H9 (cell line): ENCODE measurements at regions not wholly inside any gene's neighbourhood (a gene's known extent, or its start where the extent isn't known, plus 50 kb on each side); places are given as distances from the start of the nearest gene placed in this dataset.
A peak's percentile ranks its signal among the peaks of the same experiment; 100 is the strongest.

ENCODE experiments used
- DNase-seq: peaks from one replicate; pipeline ENCODE4 v3.0.0-alpha.2; 2017
- H2AFZ ChIP-seq: one replicate; pipeline ENCODE4 v1.6.1; 2013; ENCODE audit warnings: mild to moderate bottlenecking, low read length, control low read depth, moderate library complexity
- H2AK5ac ChIP-seq: 2 replicates; pipeline ENCODE4 v1.6.1; 2013; ENCODE audit warnings: low read length, control low read depth, mixed read lengths; ENCODE audit not compliant: insufficient read length
- H2BK120ac ChIP-seq: one replicate; pipeline ENCODE4 v1.6.1; 2013; ENCODE audit warnings: low read depth, mild to moderate bottlenecking, low read length, control low read depth, inconsistent platforms; ENCODE audit not compliant: poor library complexity, severe bottlenecking
- H2BK12ac ChIP-seq: 2 replicates; pipeline ENCODE4 v1.6.1; 2013; ENCODE audit warnings: low read length, control low read depth, mixed read lengths, low read depth; ENCODE audit not compliant: insufficient read length
- H2BK15ac ChIP-seq: 2 replicates; pipeline ENCODE4 v1.6.1; 2013; ENCODE audit warnings: low read depth, low read length, control low read depth
- H2BK20ac ChIP-seq: one replicate; pipeline ENCODE4 v1.6.1; 2013; ENCODE audit warnings: low read depth, mild to moderate bottlenecking, low read length, control low read depth, inconsistent platforms; ENCODE audit not compliant: poor library complexity, severe bottlenecking
- H2BK5ac ChIP-seq: 2 replicates; pipeline ENCODE4 v1.6.1; 2013; ENCODE audit warnings: low read length, control low read depth, mixed read lengths; ENCODE audit not compliant: insufficient read length
- H3K14ac ChIP-seq: 2 replicates; pipeline ENCODE4 v1.6.1; 2013; ENCODE audit warnings: low read length, control low read depth; ENCODE audit not compliant: insufficient read depth
- H3K18ac ChIP-seq: 2 replicates; pipeline ENCODE4 v1.6.1; 2013; ENCODE audit warnings: low read depth, mild to moderate bottlenecking, mixed read lengths, low read length, control low read depth; ENCODE audit not compliant: insufficient read length
- H3K23ac ChIP-seq: 2 replicates; pipeline ENCODE4 v1.6.1; 2013; ENCODE audit warnings: low read length, control low read depth, mixed read lengths, low read depth; ENCODE audit not compliant: insufficient read length
- H3K23me2 ChIP-seq: 2 replicates; pipeline ENCODE4 v1.6.1; 2013; ENCODE audit warnings: low read depth, mild to moderate bottlenecking, mixed read lengths, low read length, control low read depth; ENCODE audit not compliant: insufficient read length, poor library complexity, severe bottlenecking
- H3K27ac ChIP-seq: 2 replicates; pipeline ENCODE4 v1.5.1; 2013; ENCODE audit warnings: low read length, control low read depth, mixed read lengths, low read depth; ENCODE audit not compliant: insufficient read length
- H3K27me3 ChIP-seq: 2 replicates; pipeline ENCODE4 v1.6.1; 2013; ENCODE audit warnings: low read length, control low read depth, inconsistent platforms; ENCODE audit not compliant: insufficient read depth
- H3K4ac ChIP-seq: 2 replicates; pipeline ENCODE4 v1.6.1; 2013; ENCODE audit warnings: low read depth, mild to moderate bottlenecking, control low read depth, inconsistent platforms, low read length, moderate library complexity
- H3K4me1 ChIP-seq: 2 replicates; pipeline ENCODE4 v1.6.1; 2013; ENCODE audit warnings: low read length, control low read depth, inconsistent platforms; ENCODE audit not compliant: insufficient read depth
- H3K4me2 ChIP-seq: 2 replicates; pipeline ENCODE4 v1.6.1; 2013; ENCODE audit warnings: low read length, control low read depth, mixed read lengths; ENCODE audit not compliant: insufficient read length, insufficient read depth
- H3K56ac ChIP-seq: 2 replicates; pipeline ENCODE4 v1.6.1; 2013; ENCODE audit warnings: low read depth, mild to moderate bottlenecking, mixed read lengths, low read length, control low read depth; ENCODE audit not compliant: insufficient read length
- H3K79me1 ChIP-seq: 2 replicates; pipeline ENCODE4 v1.6.1; 2013; ENCODE audit warnings: low read depth, mild to moderate bottlenecking, moderate library complexity, low read length, control low read depth, inconsistent platforms; ENCODE audit not compliant: insufficient read depth, poor library complexity, severe bottlenecking
- H3K79me2 ChIP-seq: 2 replicates; pipeline ENCODE4 v1.6.1; 2013; ENCODE audit warnings: low read length, control low read depth, inconsistent platforms; ENCODE audit not compliant: insufficient read depth
- H3K9ac ChIP-seq: 2 replicates; pipeline ENCODE4 v1.6.1; 2013; ENCODE audit warnings: low read length, control low read depth, mixed read lengths; ENCODE audit not compliant: insufficient read length; ENCODE audit errors: extremely low read depth
- H3K9me3 ChIP-seq: one replicate; pipeline ENCODE4 v1.6.1; 2013; ENCODE audit warnings: low read depth, low read length, inconsistent platforms; ENCODE audit not compliant: control insufficient read depth
- H3T11ph ChIP-seq: one replicate; pipeline ENCODE4 v1.6.1; 2013; ENCODE audit warnings: mild to moderate bottlenecking, low read length, control low read depth, inconsistent platforms
- H4K20me1 ChIP-seq: one replicate; pipeline ENCODE4 v1.6.1; 2013; ENCODE audit not compliant: control insufficient read depth, insufficient read length, insufficient read depth
- H4K5ac ChIP-seq: 2 replicates; pipeline ENCODE4 v1.6.1; 2013; ENCODE audit warnings: low read depth, mild to moderate bottlenecking, mixed read lengths, low read length, control low read depth; ENCODE audit not compliant: insufficient read length
- H4K8ac ChIP-seq: replicated peaks from 2 replicates; pipeline ENCODE4 v1.6.1; 2013; ENCODE audit warnings: low read length, control low read depth, mixed read lengths, low read depth; ENCODE audit not compliant: insufficient read length
- H4K91ac ChIP-seq: 2 replicates; pipeline ENCODE4 v1.6.1; 2013; ENCODE audit warnings: low read depth, mild to moderate bottlenecking, moderate library complexity, mixed read lengths, low read length, control low read depth; ENCODE audit not compliant: insufficient read length
- H3K27ac Mint-ChIP-seq, 3 experiments: 2 replicates in 2 of 3; 3 replicates in 1 of 3; pipeline ENCODE4 v1.8.0; 2020 to 2021; ENCODE audit warnings: mixed read lengths in 3 of 3, mild to moderate bottlenecking in 1 of 3, moderate library complexity in 1 of 3
- H3K27me3 Mint-ChIP-seq: 2 replicates; pipeline ENCODE4 v1.8.0; 2021; ENCODE audit warnings: low read depth, mild to moderate bottlenecking, moderate library complexity, mixed read lengths
- H3K36me3 Mint-ChIP-seq, 3 experiments: 2 replicates in 2 of 3; 3 replicates in 1 of 3; pipeline ENCODE4 v1.8.0; 2020 to 2021; ENCODE audit warnings: low read depth in 3 of 3, mixed read lengths in 3 of 3; ENCODE audit not compliant: insufficient read depth in 1 of 3
- H3K4me1 Mint-ChIP-seq, 2 experiments: 2 replicates each; pipeline ENCODE4 v1.8.0; 2020; ENCODE audit warnings: mixed read lengths in 2 of 2
- H3K4me3 Mint-ChIP-seq, 2 experiments: 2 replicates in 1 of 2; 3 replicates in 1 of 2; pipeline ENCODE4 v1.8.0; 2020 to 2021; ENCODE audit warnings: mild to moderate bottlenecking in 2 of 2, mixed read lengths in 2 of 2, moderate library complexity in 1 of 2
- H3K9me3 Mint-ChIP-seq, 2 experiments: 2 replicates in 1 of 2; 3 replicates in 1 of 2; pipeline ENCODE4 v1.8.0; 2020; ENCODE audit warnings: mild to moderate bottlenecking in 2 of 2, mixed read lengths in 2 of 2, moderate library complexity in 1 of 2
- CTCF ChIP-seq: fragments of 200-600 bp; sonication (generic); conservative IDR thresholded peaks from 3 replicates; pipeline ENCODE4 v1.8.0; 2021; ENCODE audit warnings: antibody characterized with exemption, mild to moderate bottlenecking

GRCh38 chr18:22846697-22847096 lies 86.4 kb upstream of the RBBP8 start:
- H2BK120ac ChIP-seq: no peak overlapping the region
- Mint-ChIP-seq H3K4me3 (no peak overlapping the region), H3K27me3 (no peaks in the 10 kb centered on the region), H3K36me3 (no peaks in the 10 kb centered on the region), H3K4me1 (peaks cover 22 to 25% of the 10 kb centered on the region in 2 experiments), H3K27ac (peak overlapping the region in 1 of 3 experiments; percentile 5; a peak in 1 of 7 replicates), H3K9me3 (no peaks in the 10 kb centered on the region)
- H4K91ac ChIP-seq: no peak overlapping the region
- no peak overlapping the region for H3K14ac ChIP-seq
- no peak overlapping the region for H2BK5ac ChIP-seq
- no peaks in the 10 kb centered on the region for H4K20me1 ChIP-seq
- DNase-seq: no peak
- no peak overlapping the region for H3K4me2 ChIP-seq
- H3K27ac ChIP-seq: no peak overlapping the region
- no peak overlapping the region for H3K23ac ChIP-seq
- no peak overlapping the region for H2BK15ac ChIP-seq
- no peak overlapping the region for H3T11ph ChIP-seq
- H3K56ac ChIP-seq: no peak overlapping the region
- no peak overlapping the region for H3K4ac ChIP-seq
- H2AFZ ChIP-seq: no peak overlapping the region
- no peak overlapping the region for H3K9ac ChIP-seq
- no peaks in the 10 kb centered on the region for H3K79me2 ChIP-seq
- no peak overlapping the region for H2AK5ac ChIP-seq
- H3K79me1 ChIP-seq: no peaks in the 10 kb centered on the region
- no peaks in the 10 kb centered on the region for H3K27me3 ChIP-seq
- TF ChIP-seq CTCF: no peak
- peaks cover 3% of the 10 kb centered on the region; the same call in 1 of the 2 replicates for H3K4me1 ChIP-seq
- no peak overlapping the region for H4K5ac ChIP-seq
- no peak overlapping the region for H2BK20ac ChIP-seq
- no peaks in the 10 kb centered on the region for H3K23me2 ChIP-seq
- H4K8ac ChIP-seq: no peak overlapping the region
- H3K9me3 ChIP-seq: no peaks in the 10 kb centered on the region
- no peak overlapping the region for H2BK12ac ChIP-seq
- H3K18ac ChIP-seq: no peak overlapping the region
